Inflammatory macrophage treated with lipopolysaccharide for 4 hours (primary cell): ENCODE measurements at regions not wholly inside any gene's neighbourhood (a gene's known extent, or its start where the extent isn't known, plus 50 kb on each side); places are given as distances from the start of the nearest gene placed in this dataset.
"Not testable (repeated sequence)": the region's sequence is repeated elsewhere in the genome, so short reads cannot be mapped to it uniquely, and the experiment has no call there.

Source experiments
- DNase-seq: peaks from one replicate; pipeline ENCODE4 v3.0.0-alpha.2; 2020

GRCh38 chr9:31574006-31574765 is 810.3 kb upstream of the ACO1 start:
- DNase-seq, result no peak

GRCh38 chr9:31582071-31582470 is 802.4 kb upstream of the ACO1 start:
- no peak for DNase-seq

DNA sequence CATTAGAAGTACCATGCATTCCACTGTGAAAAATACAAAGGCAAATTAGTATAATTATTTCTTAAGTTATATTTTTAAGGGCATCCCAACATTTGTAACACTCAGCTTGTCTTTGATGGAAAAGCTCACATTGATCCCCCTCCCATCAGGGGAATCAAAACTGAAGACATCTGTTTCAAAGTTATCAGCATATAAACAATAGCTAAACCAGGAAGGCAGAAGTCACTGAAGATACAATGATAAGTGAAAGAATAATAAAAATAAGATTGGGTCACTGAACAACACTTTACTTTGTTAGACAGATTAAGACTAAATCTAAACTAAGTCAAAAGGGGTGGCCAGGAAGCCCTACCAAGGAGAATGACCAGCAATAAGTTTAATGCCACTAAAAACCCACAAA is 801.9 kb upstream of the ACO1 start:
- no peak for DNase-seq

- DNase-seq, result no peak
Measured at GRCh38 chr9:31585158-31585557, 799.3 kb upstream of the ACO1 start.

DNA sequence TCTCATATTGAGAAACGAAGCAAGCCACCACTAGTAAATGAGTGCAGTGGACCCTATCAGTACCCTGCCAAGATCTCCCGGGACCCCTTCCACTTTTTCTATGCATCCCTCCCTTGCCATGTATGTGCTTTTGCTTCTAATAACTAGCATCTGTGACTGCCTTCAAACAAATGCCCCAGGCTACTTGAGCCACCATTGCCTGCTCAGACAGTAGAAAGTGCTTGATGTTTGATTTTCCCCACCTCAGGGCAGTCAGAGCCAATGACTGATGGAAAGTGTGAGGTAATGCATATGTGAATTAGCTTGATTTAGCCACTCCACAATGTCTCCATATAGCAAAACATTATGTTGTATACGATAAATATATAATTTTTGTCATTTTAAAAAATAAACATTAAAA is 797.3 kb upstream of the ACO1 start:
- no peak for DNase-seq

- no peak for DNase-seq
Measured at GRCh38 chr9:31588006-31588405, 796.4 kb upstream of the ACO1 start.

GRCh38 chr9:31588756-31589155 is 795.7 kb upstream of the ACO1 start:
- no peak for DNase-seq

- no peak for DNase-seq
Measured at GRCh38 chr9:31590091-31590490, 794.4 kb upstream of the ACO1 start.

DNA sequence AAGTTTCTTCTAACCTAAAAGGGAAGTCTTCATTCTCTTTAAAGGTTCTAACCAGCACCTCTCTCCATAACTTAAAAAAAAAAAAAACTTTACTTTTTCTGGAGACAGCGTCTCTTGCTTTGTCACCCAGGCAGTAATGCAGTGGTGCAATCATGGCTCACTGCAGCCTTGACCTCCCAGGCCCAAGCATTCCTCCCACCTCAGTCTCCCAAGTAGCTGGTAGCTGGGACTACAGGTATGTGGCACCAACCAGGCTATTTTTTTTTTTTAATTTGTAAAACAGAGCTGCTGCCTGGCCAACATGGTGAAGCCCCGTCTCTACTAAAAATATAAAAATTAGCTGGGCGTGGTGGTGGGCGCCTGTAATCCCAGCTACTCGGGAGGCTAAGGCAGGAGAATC is 787.4 kb upstream of the ACO1 start:
- DNase-seq, result not testable (repeated sequence)

GRCh38 chr9:31597977-31598376 is 786.5 kb upstream of the ACO1 start:
- DNase-seq, result no peak

GRCh38 chr9:31601666-31602065 is 782.8 kb upstream of the ACO1 start:
- DNase-seq, result no peak

DNA sequence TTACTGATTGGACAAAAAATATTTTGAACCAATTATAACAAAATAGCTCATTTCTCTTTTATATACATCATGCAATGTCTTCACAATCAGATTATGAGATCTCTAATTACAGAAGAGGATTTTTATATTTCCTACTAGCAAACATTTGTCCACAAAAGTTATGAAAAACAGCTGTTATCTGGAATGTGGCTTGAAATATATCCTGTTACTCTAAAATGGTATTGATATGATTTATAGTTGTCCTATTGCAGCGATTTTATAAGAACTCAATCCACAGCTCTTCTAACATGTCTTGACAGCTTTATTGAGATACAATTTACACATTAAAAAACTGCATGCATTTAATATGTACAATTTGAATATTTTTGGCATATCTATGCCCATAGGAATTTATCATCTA is 779.9 kb upstream of the ACO1 start:
- no peak for DNase-seq

DNA sequence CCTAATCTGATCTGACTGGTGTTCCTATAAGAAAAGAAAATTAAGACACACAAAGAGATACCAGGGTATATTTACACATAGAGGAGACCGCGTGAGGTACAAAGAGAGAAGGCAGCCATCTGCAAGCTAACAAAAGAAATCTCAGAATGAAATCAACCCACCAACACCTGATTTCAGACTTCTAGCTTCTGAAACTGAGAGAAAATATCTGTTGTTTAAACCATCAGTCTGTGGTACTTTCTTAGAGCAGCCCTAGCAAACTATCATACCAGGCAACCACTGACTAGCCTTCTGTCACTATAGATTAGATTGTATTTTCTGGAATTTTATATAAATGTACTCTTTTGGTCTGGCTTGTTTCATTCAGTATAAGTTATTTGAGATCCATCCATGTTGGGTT is 779.3 kb upstream of the ACO1 start:
- no peak for DNase-seq

GRCh38 chr9:31606678-31607077 is 777.8 kb upstream of the ACO1 start:
- no peak for DNase-seq

DNA sequence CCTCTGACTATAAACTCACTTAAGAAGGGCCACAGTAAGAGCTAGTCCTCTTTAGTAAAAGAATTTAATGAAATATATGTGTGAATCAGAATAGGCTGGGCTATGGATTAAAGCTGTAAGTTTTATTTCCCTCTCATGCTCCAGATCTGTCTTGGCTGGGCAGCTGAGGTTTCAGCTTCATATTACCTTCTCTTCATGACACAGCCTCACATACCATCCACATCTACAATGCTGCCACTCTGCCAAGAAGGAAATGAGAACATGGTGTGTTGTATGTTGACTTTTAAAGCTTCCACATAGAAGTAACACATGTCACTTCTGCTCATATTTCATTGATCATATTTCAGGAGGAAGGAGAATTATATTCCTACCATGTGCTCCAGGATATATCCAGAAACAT is 776.0 kb upstream of the ACO1 start:
- no peak for DNase-seq

- DNase-seq, result no peak
Measured at GRCh38 chr9:31608881-31609280, 775.6 kb upstream of the ACO1 start.

GRCh38 chr9:31612336-31613030 is 772.0 kb upstream of the ACO1 start:
- no peak for DNase-seq

- DNase-seq, result no peak
Measured at GRCh38 chr9:31615966-31616365, 768.5 kb upstream of the ACO1 start.

DNA sequence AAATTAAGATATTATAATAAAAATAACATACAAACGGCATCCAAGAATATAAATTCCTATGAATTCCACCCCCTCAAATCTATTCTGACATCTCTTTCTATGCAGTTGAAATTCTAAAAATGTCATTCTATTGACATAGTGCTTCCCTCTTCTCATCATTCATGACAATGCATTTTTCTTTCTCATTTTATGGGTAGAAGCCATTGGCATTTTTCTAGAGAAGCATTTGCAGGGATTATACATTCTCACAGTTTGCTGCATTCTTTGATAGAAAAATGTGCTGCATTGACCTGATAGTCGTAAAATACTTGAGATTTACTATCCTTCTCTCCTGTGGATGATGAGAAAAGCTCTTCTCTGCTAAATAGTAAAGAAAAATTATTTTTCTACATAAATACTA is 760.9 kb upstream of the ACO1 start:
- DNase-seq, result no peak

DNA sequence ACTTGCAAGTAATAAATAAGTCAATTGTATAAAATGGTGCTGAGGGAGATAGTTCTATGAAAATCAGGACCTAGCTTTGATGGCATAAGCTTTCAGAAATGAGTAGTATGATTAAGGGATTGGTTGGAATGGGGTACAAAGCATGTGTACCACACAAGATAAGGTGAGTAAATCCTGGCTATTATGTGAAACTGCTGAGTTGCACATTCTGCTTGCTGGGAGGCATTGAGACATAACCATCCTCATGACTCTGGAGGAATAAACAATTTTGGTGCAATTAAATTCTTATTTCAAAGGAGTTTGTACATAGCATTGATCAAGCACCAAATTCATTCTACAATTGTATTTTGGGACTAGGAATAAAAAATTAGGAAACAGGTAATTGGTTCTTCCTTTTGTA is 755.2 kb upstream of the ACO1 start:
- no peak for DNase-seq

DNA sequence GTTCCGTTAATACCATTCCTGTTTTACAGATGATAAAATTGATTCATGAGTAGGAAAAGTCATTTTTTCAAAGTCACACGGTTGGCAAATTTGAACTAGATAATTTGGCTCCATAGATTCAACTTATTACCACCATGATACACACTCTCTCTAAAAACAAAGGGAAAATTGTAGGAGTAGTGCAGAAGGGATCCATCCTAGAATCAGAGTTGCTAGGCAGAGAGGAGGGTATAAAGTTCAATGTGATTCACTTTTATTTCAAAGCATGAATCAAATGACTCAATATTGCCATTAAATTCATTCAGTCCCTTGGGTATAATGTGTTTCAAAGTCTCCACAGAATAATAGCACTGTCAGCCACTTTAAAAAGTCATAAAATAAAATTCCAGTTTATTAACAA is 747.2 kb upstream of the ACO1 start:
- no peak for DNase-seq

DNA sequence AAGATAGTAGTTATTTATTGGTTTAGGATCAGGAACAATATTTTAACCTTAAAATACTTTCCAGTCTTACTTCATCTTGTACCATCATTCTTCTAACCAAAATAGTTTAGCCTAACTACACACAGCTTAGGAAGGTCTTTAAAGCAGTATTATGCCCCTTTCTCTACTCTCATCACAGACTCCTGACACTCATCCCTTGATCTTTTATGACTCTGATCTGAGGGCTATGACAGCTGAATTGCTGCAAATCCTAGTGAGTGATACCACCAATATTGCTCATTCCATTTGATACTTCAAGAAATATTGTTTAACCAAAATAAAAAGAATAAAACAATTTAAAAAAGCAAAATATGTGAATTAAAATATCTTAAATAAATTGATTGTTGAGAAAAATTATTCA is 746.6 kb upstream of the ACO1 start:
- DNase-seq, result no peak

DNA sequence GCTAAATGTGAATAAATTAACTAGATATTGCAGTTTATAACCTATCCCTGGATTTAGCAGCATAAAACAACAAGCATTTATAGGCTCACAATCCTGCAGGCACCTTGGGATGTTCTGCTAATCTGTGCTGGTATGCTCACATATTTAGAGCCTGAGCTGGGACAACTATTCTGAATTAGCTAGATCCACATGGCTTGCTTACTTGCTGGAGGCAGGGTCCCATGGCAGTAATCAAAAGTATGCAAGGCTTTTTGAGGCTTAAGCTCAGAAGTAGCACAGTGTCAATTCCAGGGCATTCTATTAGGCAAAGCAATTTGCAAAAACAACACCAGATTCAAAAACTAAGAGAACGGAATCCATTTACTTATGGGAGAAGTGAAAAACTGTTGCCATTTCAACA is 745.0 kb upstream of the ACO1 start:
- no peak for DNase-seq

DNA sequence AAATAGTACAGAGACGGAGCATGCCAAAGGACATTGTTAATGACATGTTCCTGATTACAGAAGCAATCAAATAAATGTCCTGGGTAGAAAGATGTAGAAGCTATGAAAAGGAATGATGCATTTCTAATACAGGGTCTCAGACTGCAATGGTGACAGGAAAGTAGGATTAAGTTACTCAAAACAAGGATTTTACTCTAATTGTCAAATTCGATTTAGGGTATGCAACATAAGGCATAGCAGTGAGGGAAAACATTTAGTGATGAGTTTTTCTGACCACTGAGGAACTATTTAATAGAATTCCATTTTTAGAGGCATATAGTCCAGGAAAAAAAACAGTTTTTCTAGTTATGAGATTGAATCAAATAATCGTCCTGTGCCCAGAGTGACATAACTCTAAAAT is 715.1 kb upstream of the ACO1 start:
- DNase-seq, result no peak

GRCh38 chr9:31671011-31671410 is 713.4 kb upstream of the ACO1 start:
- no peak for DNase-seq
